Duodenal mucosa (tissue), 2 donors: ENCODE measurements at regions not wholly inside any gene's neighbourhood (a gene's known extent, or its start where the extent isn't known, plus 50 kb on each side); places are given as distances from the start of the nearest gene placed in this dataset.

Source experiments
- H3K27ac ChIP-seq: one replicate; pipeline ENCODE4 v1.7.0; 2013; ENCODE audit warnings: low read depth, low read length
- H3K27me3 ChIP-seq, 2 donors: one replicate each; pipeline ENCODE4 v1.7.0; 2013; ENCODE audit warnings: low read length in 2 of 2, control low read depth in 1 of 2; ENCODE audit not compliant: insufficient read depth in 2 of 2, control insufficient read depth in 1 of 2
- H3K36me3 ChIP-seq, 2 donors: one replicate each; pipeline ENCODE4 v1.7.0; 2013; ENCODE audit warnings: low read length in 2 of 2, control low read depth in 1 of 2; ENCODE audit not compliant: insufficient read depth in 2 of 2, control insufficient read depth in 1 of 2
- H3K4me1 ChIP-seq, 2 donors: one replicate each; pipeline ENCODE4 v1.7.0; 2013; ENCODE audit warnings: low read length in 2 of 2, control low read depth in 1 of 2; ENCODE audit not compliant: insufficient read depth in 2 of 2, control insufficient read depth in 1 of 2
- H3K4me3 ChIP-seq, 2 donors: one replicate each; pipeline ENCODE4 v1.7.0; 2013; ENCODE audit warnings: low read length in 2 of 2, low read depth in 1 of 2
- H3K9ac ChIP-seq, 2 donors: one replicate each; pipeline ENCODE4 v1.7.0; 2013; ENCODE audit warnings: low read length in 2 of 2, low read depth in 1 of 2
- H3K9me3 ChIP-seq, 2 donors: one replicate each; pipeline ENCODE4 v1.7.0; 2013; ENCODE audit warnings: low read length in 2 of 2, control low read depth in 1 of 2; ENCODE audit not compliant: control insufficient read depth in 1 of 2

- Histone ChIP-seq H3K4me1 (peaks cover 4 to 9% of the 10 kb centered on the region in 2 donors), H3K27me3 (no peaks in the 10 kb centered on the region), H3K9me3 (no peaks in the 10 kb centered on the region), H3K4me3 (no peak overlapping the region), H3K27ac (no peak overlapping the region), H3K36me3 (no peaks in the 10 kb centered on the region), H3K9ac (no peak overlapping the region)
These were observed 912.4 kb downstream of the VRK1 start for GRCh38 chr14:97709552-97709951.

GRCh38 chr14:97710726-97711125 lies 913.5 kb downstream of the VRK1 start:
- Histone ChIP-seq H3K27ac (no peak overlapping the region), H3K9ac (no peak overlapping the region), H3K4me3 (no peak overlapping the region), H3K4me1 (peaks cover 4 to 9% of the 10 kb centered on the region in 2 donors), H3K27me3 (no peaks in the 10 kb centered on the region), H3K9me3 (no peaks in the 10 kb centered on the region), H3K36me3 (no peaks in the 10 kb centered on the region)

GRCh38 chr14:97712471-97712870 lies 915.3 kb downstream of the VRK1 start:
- H3K27ac ChIP-seq: no peak overlapping the region
- no peaks in the 10 kb centered on the region for H3K4me1 ChIP-seq
- H3K36me3 ChIP-seq: no peaks in the 10 kb centered on the region
- H3K27me3 ChIP-seq: no peaks in the 10 kb centered on the region
- no peaks in the 10 kb centered on the region for H3K9me3 ChIP-seq
- no peak overlapping the region for H3K9ac ChIP-seq
- no peak overlapping the region for H3K4me3 ChIP-seq

GRCh38 chr14:97713023-97713422 lies 915.8 kb downstream of the VRK1 start:
- Histone ChIP-seq H3K4me1 (no peaks in the 10 kb centered on the region), H3K9me3 (no peaks in the 10 kb centered on the region), H3K9ac (no peak overlapping the region), H3K27ac (no peak overlapping the region), H3K36me3 (no peaks in the 10 kb centered on the region), H3K27me3 (no peaks in the 10 kb centered on the region), H3K4me3 (no peak overlapping the region)

- H3K27me3 ChIP-seq: no peaks in the 10 kb centered on the region
- H3K4me1 ChIP-seq: no peaks in the 10 kb centered on the region
- H3K4me3 ChIP-seq: no peak overlapping the region
- no peak overlapping the region for H3K27ac ChIP-seq
- H3K9me3 ChIP-seq: no peaks in the 10 kb centered on the region
- H3K36me3 ChIP-seq: no peaks in the 10 kb centered on the region
- H3K9ac ChIP-seq: no peak overlapping the region
These were observed 921.8 kb downstream of the VRK1 start for GRCh38 chr14:97718886-97719442.

- Histone ChIP-seq H3K27me3 (no peaks in the 10 kb centered on the region), H3K4me1 (peaks cover 0 to 3% of the 10 kb centered on the region in 2 donors), H3K36me3 (no peaks in the 10 kb centered on the region), H3K4me3 (no peak overlapping the region), H3K9me3 (no peaks in the 10 kb centered on the region), H3K9ac (no peak overlapping the region), H3K27ac (no peak overlapping the region)
These were observed 922.7 kb downstream of the VRK1 start for GRCh38 chr14:97719931-97720330.

GRCh38 chr14:97723351-97723750 lies 926.2 kb downstream of the VRK1 start:
- H3K27me3 ChIP-seq: no peaks in the 10 kb centered on the region
- no peak overlapping the region for H3K4me3 ChIP-seq

GRCh38 chr14:97723819-97724218 lies 926.6 kb downstream of the VRK1 start:
- H3K4me1 ChIP-seq: peaks cover 0 to 3% of the 10 kb centered on the region in 2 donors
- no peaks in the 10 kb centered on the region for H3K27me3 ChIP-seq
- no peak overlapping the region for H3K27ac ChIP-seq
- H3K9ac ChIP-seq: no peak overlapping the region
- H3K36me3 ChIP-seq: no peaks in the 10 kb centered on the region
- H3K4me3 ChIP-seq: no peak overlapping the region
- H3K9me3 ChIP-seq: no peaks in the 10 kb centered on the region

More at GRCh38 chr14:97723351-97723750, 926.2 kb downstream of the VRK1 start:
- H3K4me1 ChIP-seq: peaks cover 0 to 3% of the 10 kb centered on the region in 2 donors
- H3K9ac ChIP-seq: no peak overlapping the region
- no peaks in the 10 kb centered on the region for H3K36me3 ChIP-seq
- no peak overlapping the region for H3K27ac ChIP-seq
- no peaks in the 10 kb centered on the region for H3K9me3 ChIP-seq

GRCh38 chr14:97724265-97724731 lies 927.1 kb downstream of the VRK1 start:
- no peaks in the 10 kb centered on the region for H3K36me3 ChIP-seq
- no peaks in the 10 kb centered on the region for H3K9me3 ChIP-seq
- no peak overlapping the region for H3K9ac ChIP-seq
- peaks cover 0 to 3% of the 10 kb centered on the region in 2 donors for H3K4me1 ChIP-seq
- no peak overlapping the region for H3K4me3 ChIP-seq
- H3K27ac ChIP-seq: no peak overlapping the region
- H3K27me3 ChIP-seq: no peaks in the 10 kb centered on the region

- no peaks in the 10 kb centered on the region for H3K27me3 ChIP-seq
These were observed 929.5 kb downstream of the VRK1 start for GRCh38 chr14:97726676-97727075.

More at GRCh38 chr14:97726676-97727075, 929.5 kb downstream of the VRK1 start:
- H3K9ac ChIP-seq: no peak overlapping the region
- H3K4me3 ChIP-seq: no peak overlapping the region
- no peaks in the 10 kb centered on the region for H3K36me3 ChIP-seq
- no peak overlapping the region for H3K27ac ChIP-seq
- no peaks in the 10 kb centered on the region for H3K9me3 ChIP-seq
- H3K4me1 ChIP-seq: peaks cover 0 to 3% of the 10 kb centered on the region in 2 donors
